CD4-positive, alpha-beta T cell (primary cell): ENCODE measurements at regions not wholly inside any gene's neighbourhood (a gene's known extent, or its start where the extent isn't known, plus 50 kb on each side); places are given as distances from the start of the nearest gene placed in this dataset.

ENCODE experiments used
- ATAC-seq: fragments of 200-7000 bp; cut with Tn5 transposase; one replicate; pipeline ENCODE4 v1.10.0; 2022; ENCODE audit warnings: mild to moderate bottlenecking; ENCODE audit not compliant: poor library complexity
- CTCF ChIA-PET: fragments of 350-600 bp; sonication (Branson Sonifier 250); formaldehyde crosslinking; loops from one replicate; lab custom pipeline; 2021; ENCODE audit warnings: antibody characterized with exemption, inconsistent platforms; lab: Charles Lee
- POLR2A ChIA-PET: fragments of 350-600 bp; sonication (Branson Sonifier 250); formaldehyde crosslinking; loops from one replicate; lab custom pipeline; 2021; ENCODE audit warnings: antibody characterized with exemption, inconsistent platforms; lab: Charles Lee
- DNase-seq, 14 experiments: peaks; one replicate each; pipeline ENCODE4 v3.0.0-alpha.2; 2013 to 2020; ENCODE audit warnings: mixed read lengths in 2 of 14
- H3K27ac ChIP-seq, 2 donors: one replicate each; pipeline versions ENCODE4 v1.5.1 to v1.7.0; 2013; ENCODE audit warnings: low read length in 2 of 2, low read depth in 1 of 2, mild to moderate bottlenecking in 1 of 2
- H3K27me3 ChIP-seq, 2 experiments: 1 replicate in 1 of 2; 2 replicates in 1 of 2; pipeline versions ENCODE4 v1.6.1 to v1.7.0; 2013; ENCODE audit warnings: low read length in 2 of 2, control low read depth in 1 of 2, mild to moderate bottlenecking in 1 of 2, moderate library complexity in 1 of 2; ENCODE audit not compliant: insufficient read depth in 2 of 2, control insufficient read depth in 1 of 2
- H3K36me3 ChIP-seq: one replicate; pipeline ENCODE4 v1.6.1; 2013; ENCODE audit warnings: low read length, control low read depth; ENCODE audit not compliant: insufficient read depth
- H3K4me1 ChIP-seq: one replicate; pipeline ENCODE4 v1.6.1; 2013; ENCODE audit warnings: low read length, control low read depth; ENCODE audit not compliant: insufficient read depth
- H3K4me3 ChIP-seq: one replicate; pipeline ENCODE4 v1.5.1; 2013; ENCODE audit warnings: mild to moderate bottlenecking, low read length, moderate library complexity
- H3K9me3 ChIP-seq, 2 experiments: 1 replicate in 1 of 2; 2 replicates in 1 of 2; pipeline versions ENCODE4 v1.6.1 to v1.7.0; 2013; ENCODE audit warnings: low read length in 2 of 2, mild to moderate bottlenecking in 2 of 2, control low read depth in 1 of 2, moderate library complexity in 1 of 2; ENCODE audit not compliant: control insufficient read depth in 1 of 2, insufficient read depth in 1 of 2
- H3K27ac Mint-ChIP-seq: one replicate; pipeline ENCODE4 v1.8.0; 2020; ENCODE audit warnings: mixed read lengths
- H3K27me3 Mint-ChIP-seq: one replicate; pipeline ENCODE4 v1.8.0; 2021; ENCODE audit warnings: mixed read lengths
- H3K36me3 Mint-ChIP-seq: one replicate; pipeline ENCODE4 v1.8.0; 2021; ENCODE audit warnings: low read depth, mixed read lengths
- H3K4me1 Mint-ChIP-seq: one replicate; pipeline ENCODE4 v1.8.0; 2021; ENCODE audit warnings: low read depth, mixed read lengths
- H3K4me3 Mint-ChIP-seq: one replicate; pipeline ENCODE4 v1.8.0; 2020; ENCODE audit warnings: mild to moderate bottlenecking, mixed read lengths
- H3K9me3 Mint-ChIP-seq: one replicate; pipeline ENCODE4 v1.8.0; 2020; ENCODE audit warnings: mixed read lengths
- intact Hi-C, 2 experiments: fragments of 100-400 bp; cut with DNase I in 1 of 2; cut with micrococcal nuclease in 1 of 2; formaldehyde crosslinking; loops; one replicate each; pipeline versions ENCODE4 v1.15.1 to v1.9.0; 2023 to 2025; cut with DNase I, micrococcal nuclease
- TF ChIP-seq, protein P1 (sequence below): fragments of 200-600 bp; IDR thresholded peaks from one replicate; pipeline ENCODE4 v1.8.0; 2022; ENCODE audit warnings: antibody characterized with exemption, mild to moderate bottlenecking

DNA sequence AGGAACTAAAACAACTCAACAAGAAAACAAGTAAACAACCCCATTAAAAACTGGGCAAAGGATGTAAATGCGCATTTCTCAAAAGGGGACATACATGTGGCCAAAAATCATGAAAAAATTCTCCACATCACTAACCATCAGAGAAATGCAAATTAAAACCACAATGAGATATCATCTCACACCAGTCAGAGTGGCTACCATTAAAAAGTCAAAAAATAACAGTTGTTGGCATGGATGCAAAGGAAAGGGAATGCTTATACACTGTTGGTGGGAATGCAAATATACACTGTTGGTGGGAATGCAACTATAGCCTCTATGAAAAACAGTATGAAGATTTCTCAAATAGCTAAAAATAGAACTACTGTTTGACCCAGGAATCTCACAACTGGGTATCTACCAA, 60.0 kb upstream of the LANCL2 start:
- H3K4me1 Mint-ChIP-seq: peaks cover 15% of the 10 kb centered on the region
- DNase-seq (no peak), ATAC-seq (no peak)
- ChIA-PET CTCF (no interaction called here), POLR2A (no interaction called here)
- TF ChIP-seq, protein P1, sequence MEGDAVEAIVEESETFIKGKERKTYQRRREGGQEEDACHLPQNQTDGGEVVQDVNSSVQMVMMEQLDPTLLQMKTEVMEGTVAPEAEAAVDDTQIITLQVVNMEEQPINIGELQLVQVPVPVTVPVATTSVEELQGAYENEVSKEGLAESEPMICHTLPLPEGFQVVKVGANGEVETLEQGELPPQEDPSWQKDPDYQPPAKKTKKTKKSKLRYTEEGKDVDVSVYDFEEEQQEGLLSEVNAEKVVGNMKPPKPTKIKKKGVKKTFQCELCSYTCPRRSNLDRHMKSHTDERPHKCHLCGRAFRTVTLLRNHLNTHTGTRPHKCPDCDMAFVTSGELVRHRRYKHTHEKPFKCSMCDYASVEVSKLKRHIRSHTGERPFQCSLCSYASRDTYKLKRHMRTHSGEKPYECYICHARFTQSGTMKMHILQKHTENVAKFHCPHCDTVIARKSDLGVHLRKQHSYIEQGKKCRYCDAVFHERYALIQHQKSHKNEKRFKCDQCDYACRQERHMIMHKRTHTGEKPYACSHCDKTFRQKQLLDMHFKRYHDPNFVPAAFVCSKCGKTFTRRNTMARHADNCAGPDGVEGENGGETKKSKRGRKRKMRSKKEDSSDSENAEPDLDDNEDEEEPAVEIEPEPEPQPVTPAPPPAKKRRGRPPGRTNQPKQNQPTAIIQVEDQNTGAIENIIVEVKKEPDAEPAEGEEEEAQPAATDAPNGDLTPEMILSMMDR: no peak
- peaks cover 13% of the 10 kb centered on the region for H3K27me3 Mint-ChIP-seq
- H3K4me3 Mint-ChIP-seq: no peak overlapping the region
- intact Hi-C loops: no loop called here
- Histone ChIP-seq H3K27me3 (no peaks in the 10 kb centered on the region), H3K4me1 (peaks cover 30% of the 10 kb centered on the region), H3K9me3 (no peaks in the 10 kb centered on the region), H3K4me3 (no peak overlapping the region), H3K27ac (no peak overlapping the region), H3K36me3 (no peaks in the 10 kb centered on the region)
- no peaks in the 10 kb centered on the region for H3K36me3 Mint-ChIP-seq
- no peak overlapping the region for H3K27ac Mint-ChIP-seq
- H3K9me3 Mint-ChIP-seq: no peaks in the 10 kb centered on the region

DNA sequence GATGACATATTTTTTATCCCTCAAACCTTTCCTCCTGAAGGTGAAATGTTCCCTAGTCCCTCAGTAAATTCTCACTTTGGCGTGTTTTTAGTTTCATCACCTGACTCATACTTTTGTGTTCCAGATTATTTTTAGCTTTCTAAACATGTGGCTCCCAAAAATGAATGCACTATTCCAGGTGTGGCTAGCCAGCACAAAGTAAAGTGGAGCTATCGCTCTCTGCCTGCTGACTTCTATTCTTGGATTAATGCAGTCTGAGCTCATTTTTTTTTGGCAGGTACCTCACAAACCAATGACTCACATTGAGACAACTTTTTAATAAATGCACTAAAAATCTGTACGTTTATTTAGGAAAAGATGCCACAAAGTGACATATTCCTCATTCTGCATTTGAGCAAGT, 58.8 kb upstream of the LANCL2 start:
- H3K36me3 Mint-ChIP-seq: no peaks in the 10 kb centered on the region
- H3K4me1 ChIP-seq: peaks cover 36% of the 10 kb centered on the region
- no peaks in the 10 kb centered on the region for H3K9me3 Mint-ChIP-seq
- H3K4me3 Mint-ChIP-seq: no peak overlapping the region
- no peak overlapping the region for H3K4me3 ChIP-seq
- POLR2A ChIA-PET: no interaction called here
- ATAC-seq (no peak), DNase-seq (no peak)
- peaks cover 0 to 3% of the 10 kb centered on the region in 2 experiments for H3K9me3 ChIP-seq
- H3K4me1 Mint-ChIP-seq: peaks cover 15% of the 10 kb centered on the region
- H3K27me3 Mint-ChIP-seq: peaks cover 13% of the 10 kb centered on the region
- H3K27ac ChIP-seq: no peak overlapping the region
- H3K36me3 ChIP-seq: no peaks in the 10 kb centered on the region
- CTCF ChIA-PET: no interaction called here
- H3K27ac Mint-ChIP-seq: no peak overlapping the region
- TF ChIP-seq, protein P1: no peak
- no peaks in the 10 kb centered on the region for H3K27me3 ChIP-seq
- intact Hi-C loops: no loop called here

DNA sequence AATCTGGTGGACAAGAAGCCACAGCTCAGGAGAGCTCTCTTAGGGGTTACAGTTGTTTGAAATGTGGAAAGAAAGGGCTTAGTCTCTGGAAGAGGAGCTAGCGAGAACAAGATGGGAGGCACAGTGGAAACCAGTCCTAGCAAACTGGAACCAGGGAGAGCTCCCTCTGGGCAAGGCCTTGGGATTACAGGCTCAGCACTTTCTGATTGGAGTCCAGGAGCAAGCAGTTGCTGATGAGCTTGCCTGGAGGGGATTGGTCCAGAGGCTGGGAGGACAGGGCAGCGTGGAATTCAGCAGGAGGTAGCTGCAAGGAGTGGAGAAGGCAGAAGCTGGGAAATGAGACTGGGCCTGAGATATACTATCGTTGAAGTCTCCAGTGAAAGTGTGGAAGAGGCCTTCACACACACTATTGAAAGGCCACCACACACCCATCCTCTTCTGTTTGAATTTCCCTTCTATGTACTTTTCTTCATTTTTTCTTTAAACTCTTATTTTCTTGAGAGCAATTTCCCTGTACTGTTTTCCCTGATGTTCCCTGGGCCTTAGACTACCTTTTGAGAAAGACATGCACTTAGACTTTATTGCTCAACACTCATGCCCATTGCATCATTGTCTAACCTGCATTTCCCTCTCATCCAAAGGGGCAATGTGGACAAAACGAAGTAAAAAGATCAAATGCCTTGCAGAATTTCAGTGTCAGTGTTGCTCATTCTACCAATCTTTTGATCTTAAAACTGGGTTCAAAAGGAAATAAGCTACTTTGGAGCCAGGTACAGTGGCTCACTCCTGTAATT, 57.8 kb upstream of the LANCL2 start:
- Histone ChIP-seq H3K4me3 (no peak overlapping the region), H3K36me3 (no peaks in the 10 kb centered on the region), H3K4me1 (peaks cover 36% of the 10 kb centered on the region), H3K27ac (no peak overlapping the region), H3K9me3 (peaks cover 0 to 3% of the 10 kb centered on the region in 2 experiments), H3K27me3 (no peaks in the 10 kb centered on the region)
- H3K36me3 Mint-ChIP-seq: no peaks in the 10 kb centered on the region
- peaks cover 5% of the 10 kb centered on the region for H3K27me3 Mint-ChIP-seq
- peaks cover 15% of the 10 kb centered on the region for H3K4me1 Mint-ChIP-seq
- no peak for ATAC-seq
- DNase-seq: no peak
- no peak overlapping the region for H3K27ac Mint-ChIP-seq
- ChIA-PET CTCF (interaction anchor here (1.6 kb wide), 1 partner anchor 8 kb away, joined by 4 read pairs; no protein-coding TSS in a partner anchor), POLR2A (no interaction called here)
- TF ChIP-seq, protein P1: no peak
- H3K9me3 Mint-ChIP-seq: no peaks in the 10 kb centered on the region
- no peak overlapping the region for H3K4me3 Mint-ChIP-seq
- intact Hi-C loops: no loop called here
